PC-3 (cell line): ENCODE measurements at regions not wholly inside any gene's neighbourhood (a gene's known extent, or its start where the extent isn't known, plus 50 kb on each side); places are given as distances from the start of the nearest gene placed in this dataset.

ENCODE experiments used
- ATAC-seq: fragments of 200-7000 bp; cut with Tn5 transposase; 2 replicates; pipeline ENCODE4 v1.9.1; 2020; ENCODE audit warnings: mild to moderate bottlenecking, moderate library complexity
- BruUV-seq: library from RNA; stranded (reverse); fragments of 400-500 nt; replicated peaks from 2 replicates; lab custom pipeline; 2021; lab: Mats Ljungman, UMichigan
- CTCF ChIA-PET: fragments of 300-600 bp; sonication (Branson Sonifier 250); formaldehyde crosslinking; loops from one replicate; lab custom pipeline; 2022; ENCODE audit warnings: antibody characterized with exemption; lab: Charles Lee
- POLR2A ChIA-PET: fragments of 300-600 bp; sonication (Branson Sonifier 250); formaldehyde crosslinking; loops from one replicate; lab custom pipeline; 2022; ENCODE audit warnings: antibody characterized with exemption; ENCODE audit not compliant: unreplicated experiment; lab: Charles Lee
- DNase-seq: peaks from one replicate; pipeline ENCODE4 v3.0.0-alpha.2; 2015
- H2AFZ ChIP-seq: fragments of 300-600 bp; sonication (generic); 2 replicates; pipeline ENCODE4 v1.6.0; 2016; ENCODE audit warnings: antibody characterized with exemption, low read length
- H3F3A ChIP-seq: fragments of 300-600 bp; sonication (generic); one replicate; pipeline ENCODE4 v1.6.0; 2017; ENCODE audit warnings: antibody characterized with exemption, low read length, control low read depth, mild to moderate bottlenecking; ENCODE audit not compliant: unreplicated experiment
- H3K27ac ChIP-seq: fragments of 300-600 bp; sonication (generic); 2 replicates; pipeline ENCODE4 v1.5.1; 2016; ENCODE audit warnings: mild to moderate bottlenecking, low read length
- H3K27me3 ChIP-seq: fragments of 300-600 bp; sonication (generic); 2 replicates; pipeline ENCODE4 v1.6.1; 2016; ENCODE audit warnings: low read length, mixed read lengths
- H3K36me3 ChIP-seq: fragments of 300-600 bp; sonication (generic); 2 replicates; pipeline ENCODE4 v1.6.1; 2016; ENCODE audit warnings: low read depth, mixed run types, low read length, mixed read lengths
- H3K4me1 ChIP-seq: fragments of 300-600 bp; sonication (generic); 2 replicates; pipeline ENCODE4 v1.5.1; 2016; ENCODE audit warnings: low read length; ENCODE audit not compliant: insufficient read depth
- H3K4me2 ChIP-seq: fragments of 300-600 bp; sonication (generic); 2 replicates; pipeline ENCODE4 v1.6.0; 2016; ENCODE audit warnings: low read length
- H3K4me3 ChIP-seq: fragments of 300-600 bp; sonication (generic); 2 replicates; pipeline ENCODE4 v1.5.1; 2016; ENCODE audit warnings: mild to moderate bottlenecking, low read length, mixed read lengths
- H3K79me2 ChIP-seq: fragments of 300-600 bp; sonication (generic); 2 replicates; pipeline ENCODE4 v1.6.1; 2017; ENCODE audit warnings: low read length, mixed read lengths
- H3K9ac ChIP-seq: fragments of 300-600 bp; sonication (generic); 2 replicates; pipeline ENCODE4 v1.6.0; 2016; ENCODE audit warnings: mild to moderate bottlenecking, low read length
- H3K9me2 ChIP-seq: fragments of 300-600 bp; sonication (generic); replicated peaks from 2 replicates; pipeline ENCODE4 v1.6.1; 2016; ENCODE audit warnings: mixed run types, low read length, mixed read lengths
- H3K9me3 ChIP-seq: fragments of 300-600 bp; sonication (generic); 2 replicates; pipeline ENCODE4 v1.6.1; 2016; ENCODE audit warnings: low read length, mixed read lengths
- H4K20me1 ChIP-seq: fragments of 300-600 bp; sonication (generic); 2 replicates; pipeline ENCODE4 v1.6.1; 2016; ENCODE audit warnings: low read length, mixed read lengths
- CTCF ChIP-seq: fragments of 300-600 bp; sonication (generic); conservative IDR thresholded peaks from 2 replicates; pipeline ENCODE4 v1.5.1; 2017; ENCODE audit warnings: antibody characterized with exemption, low read depth, mild to moderate bottlenecking, low read length
- EZH2 ChIP-seq: fragments of 300-600 bp; sonication (generic); IDR thresholded peaks from one replicate; pipeline ENCODE4 v1.6.1; 2017; ENCODE audit warnings: antibody characterized with exemption, mild to moderate bottlenecking, low read length; ENCODE audit not compliant: unreplicated experiment
- EZH2phosphoT487 ChIP-seq: fragments of 300-600 bp; sonication (generic); IDR thresholded peaks from 2 replicates; pipeline ENCODE4 v1.6.1; 2018; ENCODE audit warnings: mild to moderate bottlenecking, antibody characterized with exemption, low read length, borderline replicate concordance
- intact Hi-C: fragments of 100-400 bp; cut with micrococcal nuclease; formaldehyde crosslinking; loops from 2 replicates; pipeline ENCODE4 v1.9.0; 2023

- no peaks in the 10 kb centered on the region for H3K9me3 ChIP-seq
- DNase-seq (no peak), ATAC-seq (peak; percentile 14; the same call in 1 of the 2 replicates)
- H3K27me3 ChIP-seq, result no peaks in the 10 kb centered on the region
- CTCF ChIA-PET, result interaction anchor here (0.7 kb wide), 1 partner anchor 763 kb away, joined by 3 read pairs; no protein-coding TSS in a partner anchor
- 0 out of 2 replicates have a peak overlapping the region, but pooled peaks have one; percentile 41 for H2AFZ ChIP-seq
- no peaks in the 10 kb centered on the region for H3K79me2 ChIP-seq
- no peak overlapping the region for H3K4me3 ChIP-seq
- intact Hi-C loops, result loop anchor here (5.0 kb wide), 1 partner anchor 73 kb away; no protein-coding TSS in a partner anchor
- no peaks in the 10 kb centered on the region for H4K20me1 ChIP-seq
- H3K4me1 ChIP-seq, result peaks cover 32% of the 10 kb centered on the region
- no TSS peak for BruUV-seq
- peak overlapping the region; percentile 58 for H3K27ac ChIP-seq
- peak overlapping the region; percentile 7; the same call in 1 of the 2 replicates for H3K9ac ChIP-seq
- POLR2A ChIA-PET, result no interaction called here
- no peaks in the 10 kb centered on the region for H3K36me3 ChIP-seq
- H3K9me2 ChIP-seq, result no peaks in the 10 kb centered on the region
- TF ChIP-seq EZH2 (no peak), EZH2phosphoT487 (no peak), CTCF (no peak)
- peak overlapping the region; percentile 38; the same call in 1 of the 2 replicates for H3K4me2 ChIP-seq
- H3F3A ChIP-seq, result no peaks in the 10 kb centered on the region
Observed at GRCh38 chr6:12419631-12420272, 129.6 kb downstream of the EDN1 start.

GRCh38 chr6:12420626-12421025, 130.5 kb downstream of the EDN1 start:
- CTCF ChIA-PET, result no interaction called here
- ATAC-seq (peak; percentile 74), DNase-seq (peak; percentile 82)
- Histone ChIP-seq H3K4me3 (no peak overlapping the region), H3K9ac (0 out of 2 replicates have a peak overlapping the region, but pooled peaks have one; percentile 3), H3K27ac (peak overlapping the region; percentile 58), H3K9me3 (no peaks in the 10 kb centered on the region), H3K9me2 (no peaks in the 10 kb centered on the region), H3K79me2 (no peaks in the 10 kb centered on the region), H2AFZ (peak overlapping the region; percentile 41), H3F3A (no peaks in the 10 kb centered on the region), H3K36me3 (no peaks in the 10 kb centered on the region), H4K20me1 (no peaks in the 10 kb centered on the region), H3K4me1 (peaks cover 30% of the 10 kb centered on the region), H3K4me2 (peak overlapping the region; percentile 38), H3K27me3 (no peaks in the 10 kb centered on the region)
- intact Hi-C loops, result no loop called here
- BruUV-seq, result no TSS peak
- POLR2A ChIA-PET, result interaction anchor here (0.6 kb wide), 1 partner anchor 182 kb away, joined by 3 read pairs; no protein-coding TSS in a partner anchor
- no peak for TF ChIP-seq EZH2
- TF ChIP-seq CTCF, result no peak
- no peak for TF ChIP-seq EZH2phosphoT487

- Histone ChIP-seq H3K9me2 (no peaks in the 10 kb centered on the region), H2AFZ (no peak overlapping the region), H3K36me3 (no peaks in the 10 kb centered on the region), H4K20me1 (no peaks in the 10 kb centered on the region), H3F3A (no peaks in the 10 kb centered on the region), H3K9me3 (no peaks in the 10 kb centered on the region), H3K4me2 (no peak overlapping the region), H3K4me1 (peaks cover 24% of the 10 kb centered on the region), H3K27ac (peak overlapping the region; percentile 58; the same call in 1 of the 2 replicates), H3K27me3 (no peaks in the 10 kb centered on the region), H3K79me2 (no peaks in the 10 kb centered on the region), H3K9ac (no peak overlapping the region), H3K4me3 (no peak overlapping the region)
- POLR2A ChIA-PET, result interaction anchor here (0.6 kb wide), 1 partner anchor 181 kb away, joined by 3 read pairs; no protein-coding TSS in a partner anchor
- intact Hi-C loops, result no loop called here
- ATAC-seq (no peak), DNase-seq (no peak)
- CTCF ChIA-PET, result no interaction called here
- TF ChIP-seq EZH2phosphoT487 (no peak), EZH2 (no peak), CTCF (no peak)
- BruUV-seq, result no TSS peak
Observed at GRCh38 chr6:12421596-12421995, 131.4 kb downstream of the EDN1 start.
